ENCODE measurements at regions not wholly inside any gene's neighbourhood (a gene's known extent, or its start where the extent isn't known, plus 50 kb on each side); places are given as distances from the start of the nearest gene placed in this dataset.

DNA sequence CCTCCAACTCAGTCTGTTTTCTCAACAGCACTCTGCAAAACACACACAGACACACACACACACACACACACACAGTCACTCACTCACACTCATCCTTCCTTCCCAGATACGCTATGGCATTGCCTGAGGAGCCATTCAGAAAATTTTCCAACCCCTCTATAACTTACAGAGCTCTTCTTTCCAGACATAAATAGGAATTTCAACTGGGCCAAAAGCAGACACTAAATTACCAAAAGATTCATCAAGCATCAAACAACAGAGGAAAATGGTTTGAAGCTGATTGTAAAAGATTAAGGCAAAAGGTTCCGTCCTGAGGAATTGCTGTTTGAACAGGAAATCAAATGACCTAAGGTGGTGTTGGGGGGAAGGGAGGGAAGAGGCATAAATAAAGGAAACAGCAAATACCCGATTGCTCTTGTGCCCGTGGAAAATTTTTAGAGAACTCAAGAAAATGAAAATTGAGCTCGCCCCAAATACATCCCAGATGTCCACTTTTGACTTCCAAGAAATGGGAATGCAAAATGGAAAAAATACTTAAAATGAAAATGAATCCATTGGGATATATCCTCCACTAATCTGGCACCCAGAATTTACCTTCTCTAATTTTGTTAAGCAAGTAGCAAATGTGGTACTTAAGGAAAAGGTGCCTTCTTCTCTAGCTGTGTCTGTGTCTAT, 183.6 kb downstream of the QDPR start:
- H3K4me3 ChIP-seq: no peak overlapping the region
- no peak overlapping the region for H3K27ac ChIP-seq
- no peak for DNase-seq
- peaks cover 0 to 10% of the 10 kb centered on the region in 2 donors for H3K4me1 ChIP-seq
- TF ChIP-seq, protein P1, sequence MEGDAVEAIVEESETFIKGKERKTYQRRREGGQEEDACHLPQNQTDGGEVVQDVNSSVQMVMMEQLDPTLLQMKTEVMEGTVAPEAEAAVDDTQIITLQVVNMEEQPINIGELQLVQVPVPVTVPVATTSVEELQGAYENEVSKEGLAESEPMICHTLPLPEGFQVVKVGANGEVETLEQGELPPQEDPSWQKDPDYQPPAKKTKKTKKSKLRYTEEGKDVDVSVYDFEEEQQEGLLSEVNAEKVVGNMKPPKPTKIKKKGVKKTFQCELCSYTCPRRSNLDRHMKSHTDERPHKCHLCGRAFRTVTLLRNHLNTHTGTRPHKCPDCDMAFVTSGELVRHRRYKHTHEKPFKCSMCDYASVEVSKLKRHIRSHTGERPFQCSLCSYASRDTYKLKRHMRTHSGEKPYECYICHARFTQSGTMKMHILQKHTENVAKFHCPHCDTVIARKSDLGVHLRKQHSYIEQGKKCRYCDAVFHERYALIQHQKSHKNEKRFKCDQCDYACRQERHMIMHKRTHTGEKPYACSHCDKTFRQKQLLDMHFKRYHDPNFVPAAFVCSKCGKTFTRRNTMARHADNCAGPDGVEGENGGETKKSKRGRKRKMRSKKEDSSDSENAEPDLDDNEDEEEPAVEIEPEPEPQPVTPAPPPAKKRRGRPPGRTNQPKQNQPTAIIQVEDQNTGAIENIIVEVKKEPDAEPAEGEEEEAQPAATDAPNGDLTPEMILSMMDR (IDR thresholded peaks at IDR 0.05): no peak
- no peak for ATAC-seq
- no peaks in the 10 kb centered on the region for H3K9me3 ChIP-seq
- intact Hi-C loops (cut with DNase I): loop anchor here in 1 of 2 donors (10.0 kb wide), 1 partner anchor 1043 kb away; no protein-coding TSS in a partner anchor
- no peaks in the 10 kb centered on the region for H3K36me3 ChIP-seq
- no peaks in the 10 kb centered on the region for H3K27me3 ChIP-seq

DNA sequence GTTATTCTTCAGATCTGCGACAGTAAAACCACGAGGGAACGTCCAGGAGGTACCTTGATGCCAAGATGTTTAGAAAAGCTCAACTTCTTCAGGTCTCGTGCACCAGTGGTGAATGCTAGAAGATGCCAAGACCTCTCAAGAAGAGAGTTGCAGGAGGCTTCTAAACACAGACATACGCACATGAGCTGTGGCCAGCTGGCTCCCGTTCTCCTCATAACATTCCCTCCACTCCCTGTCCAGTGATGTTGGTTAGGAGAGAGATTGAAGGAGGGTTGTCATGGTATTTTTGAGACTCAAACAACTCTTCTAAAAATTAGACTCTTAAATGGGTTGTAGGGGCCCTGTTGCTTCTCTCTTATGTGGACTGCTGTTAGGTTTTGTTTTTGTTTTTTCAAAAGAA, 184.3 kb downstream of the QDPR start:
- TF ChIP-seq, protein P1 (IDR thresholded peaks at IDR 0.05): no peak
- peaks cover 0 to 10% of the 10 kb centered on the region in 2 donors for H3K4me1 ChIP-seq
- H3K4me3 ChIP-seq: no peak overlapping the region
- DNase-seq (peak in 1 of 4 donors; percentile 36), ATAC-seq (no peak)
- intact Hi-C loops (cut with DNase I): loop anchor here in 1 of 2 donors (10.0 kb wide), 1 partner anchor 1043 kb away; no protein-coding TSS in a partner anchor
- H3K27ac ChIP-seq: no peak overlapping the region
- no peaks in the 10 kb centered on the region for H3K27me3 ChIP-seq
- no peaks in the 10 kb centered on the region for H3K36me3 ChIP-seq
- H3K9me3 ChIP-seq: no peaks in the 10 kb centered on the region

DNA sequence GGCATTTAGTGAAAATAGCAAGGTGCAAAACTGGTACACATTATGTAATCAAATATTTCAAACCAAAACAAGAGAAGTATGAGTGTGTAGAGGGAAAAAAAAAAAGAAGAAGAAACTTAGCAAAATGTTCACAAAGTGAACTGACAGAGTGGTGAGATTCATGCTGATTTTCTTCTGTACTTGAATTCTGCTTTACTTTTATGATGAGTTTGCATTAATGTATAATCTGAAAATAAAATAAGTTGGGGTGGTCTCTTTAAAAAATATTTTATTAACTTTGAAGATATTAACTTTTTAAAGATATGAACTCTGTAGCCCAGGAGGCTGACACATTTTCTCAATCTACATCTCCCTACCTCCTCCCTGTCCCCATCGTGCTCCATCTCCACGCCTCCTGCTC, 185.1 kb downstream of the QDPR start:
- Histone ChIP-seq H3K4me3 (no peak overlapping the region), H3K4me1 (peaks cover 0 to 10% of the 10 kb centered on the region in 2 donors), H3K27ac (no peak overlapping the region), H3K27me3 (no peaks in the 10 kb centered on the region), H3K36me3 (no peaks in the 10 kb centered on the region), H3K9me3 (no peaks in the 10 kb centered on the region)
- ATAC-seq: no peak
- no peak for DNase-seq
- intact Hi-C loops (cut with DNase I): loop anchor here in 1 of 2 donors (10.0 kb wide), 1 partner anchor 1042 kb away; no protein-coding TSS in a partner anchor
- TF ChIP-seq, protein P1 (IDR thresholded peaks at IDR 0.05): no peak

DNA sequence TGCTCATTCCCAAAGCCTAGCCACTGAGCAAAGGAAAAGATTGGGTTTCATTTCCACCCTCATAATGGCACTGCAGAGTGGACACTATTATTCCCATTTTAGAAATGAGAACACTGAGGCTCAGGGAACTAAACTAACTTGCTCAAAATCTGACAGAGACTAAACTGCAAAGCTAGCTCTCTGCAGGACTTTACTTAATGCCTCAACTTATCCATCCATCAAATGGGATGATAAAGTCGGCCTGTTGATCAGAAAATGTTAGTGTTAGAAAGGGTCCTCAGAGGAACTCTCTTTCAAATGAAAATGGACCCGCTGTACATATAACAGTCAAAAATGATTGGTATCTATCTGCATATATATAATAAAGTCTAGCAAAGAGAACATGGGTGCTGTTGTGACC, 186.8 kb downstream of the QDPR start:
- intact Hi-C loops (cut with DNase I): loop anchor here in 1 of 2 donors (10.0 kb wide), 1 partner anchor 1040 kb away; no protein-coding TSS in a partner anchor
- TF ChIP-seq, protein P1 (IDR thresholded peaks at IDR 0.05): no peak
- no peak for DNase-seq
- Histone ChIP-seq H3K9me3 (no peaks in the 10 kb centered on the region), H3K4me1 (peaks cover 0 to 10% of the 10 kb centered on the region in 2 donors), H3K4me3 (no peak overlapping the region), H3K27me3 (no peaks in the 10 kb centered on the region), H3K36me3 (no peaks in the 10 kb centered on the region), H3K27ac (no peak overlapping the region)
- no peak for ATAC-seq

- TF ChIP-seq, protein P1 (IDR thresholded peaks at IDR 0.05): peak in 1 of 2 donors; percentile 47
- Histone ChIP-seq H3K4me3 (no peak overlapping the region), H3K27me3 (no peaks in the 10 kb centered on the region), H3K27ac (no peak overlapping the region), H3K36me3 (no peaks in the 10 kb centered on the region), H3K4me1 (peaks cover 0 to 10% of the 10 kb centered on the region in 2 donors), H3K9me3 (no peaks in the 10 kb centered on the region)
- intact Hi-C loops (cut with DNase I): loop anchor here in 1 of 2 donors (10.0 kb wide), 1 partner anchor 1040 kb away; no protein-coding TSS in a partner anchor
- DNase-seq (peak in 2 of 4 donors; percentile 49 to 53), ATAC-seq (peak; percentile 72)
Observed at GRCh38 chr4:17324386-17324830, 187.5 kb downstream of the QDPR start.
